Panc1 (cell line): ENCODE measurements at regions not wholly inside any gene's neighbourhood (a gene's known extent, or its start where the extent isn't known, plus 50 kb on each side); places are given as distances from the start of the nearest gene placed in this dataset.

Experiments
- ATAC-seq: fragments of 200-7000 bp; cut with Tn5 transposase; 2 replicates; pipeline ENCODE4 v1.9.1; 2020; ENCODE audit warnings: mild to moderate bottlenecking, moderate library complexity
- BruUV-seq: library from RNA; stranded (reverse); fragments of 400-500 nt; replicated peaks from 2 replicates; lab custom pipeline; 2021; lab: Mats Ljungman, UMichigan
- CTCF ChIA-PET: fragments of 300-600 bp; sonication (Branson Sonifier 250); formaldehyde crosslinking; loops from one replicate; lab custom pipeline; 2022; ENCODE audit warnings: antibody characterized with exemption; lab: Charles Lee
- POLR2A ChIA-PET: fragments of 300-600 bp; sonication (Branson Sonifier 250); formaldehyde crosslinking; loops from one replicate; lab custom pipeline; 2022; ENCODE audit warnings: antibody characterized with exemption; lab: Charles Lee
- DNase-seq: peaks from one replicate; pipeline ENCODE4 v3.0.0-alpha.2; 2010; ENCODE audit warnings: low read depth, low spot score
- H3K27ac ChIP-seq: 2 replicates; pipeline ENCODE4 v1.5.1; 2011; ENCODE audit warnings: mild to moderate bottlenecking, low read length, inconsistent platforms
- H3K27me3 ChIP-seq: fragments of 200-500 bp; sonication (Bioruptor generic); 2 replicates; pipeline ENCODE4 v1.6.0; 2014; ENCODE audit warnings: low read length, inconsistent platforms; ENCODE audit not compliant: control insufficient read depth, insufficient read depth
- H3K36me3 ChIP-seq: fragments of 200-500 bp; sonication (Bioruptor generic); 2 replicates; pipeline ENCODE4 v1.5.1; 2014; ENCODE audit warnings: inconsistent platforms, mild to moderate bottlenecking, low read length, moderate library complexity; ENCODE audit not compliant: control insufficient read depth, insufficient read depth
- H3K4me1 ChIP-seq: 2 replicates; pipeline ENCODE4 v1.5.1; 2011; ENCODE audit warnings: inconsistent platforms, mild to moderate bottlenecking, low read length, moderate library complexity; ENCODE audit not compliant: control insufficient read depth, insufficient read depth
- H3K4me3 ChIP-seq, 2 experiments: 2 replicates each; pipeline ENCODE4 v1.5.1; 2011 to 2012; ENCODE audit warnings: low read depth in 2 of 2, low read length in 2 of 2, mild to moderate bottlenecking in 2 of 2, inconsistent platforms in 1 of 2, moderate library complexity in 1 of 2
- H3K9me3 ChIP-seq: fragments of 200-500 bp; sonication (Bioruptor generic); 2 replicates; pipeline ENCODE4 v1.5.1; 2014; ENCODE audit warnings: low read depth, mild to moderate bottlenecking, inconsistent platforms, low read length, moderate library complexity; ENCODE audit not compliant: control insufficient read depth, insufficient read depth
- CTCF ChIP-seq: fragments of 450-650 bp; IDR thresholded peaks from 2 replicates; pipeline ENCODE4 v1.5.1; 2017; ENCODE audit warnings: mild to moderate bottlenecking
- POLR2AphosphoS5 ChIP-seq: IDR thresholded peaks from 2 replicates; pipeline ENCODE4 v1.6.1; 2012; ENCODE audit warnings: mild to moderate bottlenecking, low read depth, low read length, moderate library complexity
- SIN3A ChIP-seq: IDR thresholded peaks from 2 replicates; pipeline ENCODE4 v1.6.1; 2012; ENCODE audit warnings: low read depth, mild to moderate bottlenecking, low read length, moderate library complexity, borderline replicate concordance; ENCODE audit not compliant: insufficient read depth
- TCF7L2 ChIP-seq: IDR thresholded peaks from 2 replicates; pipeline ENCODE4 v1.6.1; 2011; ENCODE audit warnings: mild to moderate bottlenecking, low read depth, low read length, inconsistent platforms
- in situ Hi-C: cut with HindIII; loops from 2 replicates; pipeline ENCODE4 v1.10.0; 2016; ENCODE audit warnings: low sequenced_read_pairs, low pct_unique_long_range_greater_than_20kb
- intact Hi-C: fragments of 100-400 bp; cut with micrococcal nuclease; formaldehyde crosslinking; loops from one replicate; pipeline ENCODE4 v1.10.0; 2022; ENCODE audit not compliant: unreplicated experiment
- TF ChIP-seq, protein P1 (sequence below), 2 experiments: IDR thresholded peaks; 2 replicates each; pipeline ENCODE4 v1.6.1; 2011 to 2012; ENCODE audit warnings: low read depth in 2 of 2, control low read depth in 1 of 2, low read length in 1 of 2, mild to moderate bottlenecking in 1 of 2, moderate library complexity in 1 of 2; ENCODE audit not compliant: insufficient read depth in 1 of 2

- intact Hi-C loops = no loop called here
Measured at GRCh38 chr7:109235316-109235715, 665.6 kb downstream of the DNAJB9 start.

DNA sequence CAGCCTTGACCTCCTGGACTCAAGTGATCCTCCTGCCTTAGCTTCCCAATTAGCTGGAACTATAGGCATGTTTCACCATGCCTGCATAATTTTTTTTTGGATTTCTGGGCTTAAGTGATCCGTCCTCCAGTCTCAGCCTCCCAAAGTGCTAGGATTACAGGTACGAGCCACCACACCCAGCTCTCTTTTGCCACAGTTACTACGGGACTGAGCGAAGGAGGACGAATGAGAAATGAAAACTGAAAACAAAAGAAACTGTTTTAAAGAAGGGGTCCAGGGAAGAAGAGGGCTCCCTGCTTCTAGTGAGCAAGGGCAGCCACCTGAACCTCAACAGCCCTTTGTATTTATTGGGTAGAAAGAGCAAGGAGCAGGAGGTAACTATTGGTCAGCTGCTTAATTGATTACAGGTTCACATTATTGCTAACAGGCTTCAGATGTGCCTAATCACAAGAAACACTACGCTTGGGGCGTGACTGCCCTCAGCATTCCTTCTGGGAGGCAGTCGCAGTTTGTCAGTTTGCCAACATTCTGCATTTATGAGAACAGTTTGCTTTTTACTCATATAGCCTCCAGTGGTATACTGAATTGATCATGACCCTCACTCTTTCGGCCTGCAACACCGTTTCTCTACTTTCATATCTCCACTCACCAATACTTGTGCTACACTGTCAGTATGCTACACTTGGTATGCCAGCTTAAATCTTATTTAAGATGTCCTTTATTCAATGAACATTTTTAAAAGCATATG, 676.8 kb downstream of the DNAJB9 start:
- DNase-seq = no peak

More at GRCh38 chr7:109235316-109235715, 665.6 kb downstream of the DNAJB9 start:
- ChIA-PET CTCF (no interaction called here), POLR2A (interaction anchor here (0.7 kb wide), 1 partner anchor 11 kb away, joined by 3 read pairs; no protein-coding TSS in a partner anchor)
- BruUV-seq = no TSS peak
- H3K27me3 ChIP-seq = no peaks in the 10 kb centered on the region
- H3K9me3 ChIP-seq = no peaks in the 10 kb centered on the region
- DNase-seq (no peak), ATAC-seq (no peak)
- H3K27ac ChIP-seq = no peak overlapping the region
- in situ Hi-C loops = no loop called here
- H3K4me1 ChIP-seq = no peaks in the 10 kb centered on the region
- TF ChIP-seq, protein P1, sequence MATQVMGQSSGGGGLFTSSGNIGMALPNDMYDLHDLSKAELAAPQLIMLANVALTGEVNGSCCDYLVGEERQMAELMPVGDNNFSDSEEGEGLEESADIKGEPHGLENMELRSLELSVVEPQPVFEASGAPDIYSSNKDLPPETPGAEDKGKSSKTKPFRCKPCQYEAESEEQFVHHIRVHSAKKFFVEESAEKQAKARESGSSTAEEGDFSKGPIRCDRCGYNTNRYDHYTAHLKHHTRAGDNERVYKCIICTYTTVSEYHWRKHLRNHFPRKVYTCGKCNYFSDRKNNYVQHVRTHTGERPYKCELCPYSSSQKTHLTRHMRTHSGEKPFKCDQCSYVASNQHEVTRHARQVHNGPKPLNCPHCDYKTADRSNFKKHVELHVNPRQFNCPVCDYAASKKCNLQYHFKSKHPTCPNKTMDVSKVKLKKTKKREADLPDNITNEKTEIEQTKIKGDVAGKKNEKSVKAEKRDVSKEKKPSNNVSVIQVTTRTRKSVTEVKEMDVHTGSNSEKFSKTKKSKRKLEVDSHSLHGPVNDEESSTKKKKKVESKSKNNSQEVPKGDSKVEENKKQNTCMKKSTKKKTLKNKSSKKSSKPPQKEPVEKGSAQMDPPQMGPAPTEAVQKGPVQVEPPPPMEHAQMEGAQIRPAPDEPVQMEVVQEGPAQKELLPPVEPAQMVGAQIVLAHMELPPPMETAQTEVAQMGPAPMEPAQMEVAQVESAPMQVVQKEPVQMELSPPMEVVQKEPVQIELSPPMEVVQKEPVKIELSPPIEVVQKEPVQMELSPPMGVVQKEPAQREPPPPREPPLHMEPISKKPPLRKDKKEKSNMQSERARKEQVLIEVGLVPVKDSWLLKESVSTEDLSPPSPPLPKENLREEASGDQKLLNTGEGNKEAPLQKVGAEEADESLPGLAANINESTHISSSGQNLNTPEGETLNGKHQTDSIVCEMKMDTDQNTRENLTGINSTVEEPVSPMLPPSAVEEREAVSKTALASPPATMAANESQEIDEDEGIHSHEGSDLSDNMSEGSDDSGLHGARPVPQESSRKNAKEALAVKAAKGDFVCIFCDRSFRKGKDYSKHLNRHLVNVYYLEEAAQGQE (IDR thresholded peaks at IDR 0.05; ENCODE audit: insufficient read depth in 1 of 2, low read depth in 2 of 2, low read length in 1 of 2) = no peak
- no peak for TF ChIP-seq CTCF
- TF ChIP-seq TCF7L2 = no peak
- no peak for TF ChIP-seq SIN3A
- no peak for TF ChIP-seq POLR2AphosphoS5
- H3K36me3 ChIP-seq = no peaks in the 10 kb centered on the region; the same call in 1 of the 2 replicates
- no peak overlapping the region for H3K4me3 ChIP-seq

More for the DNA sequence above, 676.8 kb downstream of the DNAJB9 start:
- ChIA-PET POLR2A (interaction anchor here (0.5 kb wide), 1 partner anchor 11 kb away, joined by 3 read pairs; no protein-coding TSS in a partner anchor), CTCF (no interaction called here)
- Histone ChIP-seq H3K27me3 (no peaks in the 10 kb centered on the region), H3K27ac (no peak overlapping the region), H3K36me3 (no peaks in the 10 kb centered on the region), H3K4me1 (no peaks in the 10 kb centered on the region), H3K4me3 (no peak overlapping the region), H3K9me3 (no peaks in the 10 kb centered on the region)
- ATAC-seq = no peak
- TF ChIP-seq CTCF = no peak
- intact Hi-C loops = no loop called here
- in situ Hi-C loops = no loop called here
- no TSS peak for BruUV-seq
